ENCODE measurements at regions not wholly inside any gene's neighbourhood (a gene's known extent, or its start where the extent isn't known, plus 50 kb on each side); places are given as distances from the start of the nearest gene placed in this dataset.

GRCh38 chr6:150745896-150746295 is 119.6 kb upstream of the MTHFD1L start:
- no peak overlapping the region for H3K4me2 ChIP-seq
- H3K4me3 ChIP-seq (IDR thresholded peaks at IDR 0.05; ENCODE audit: insufficient read depth, low read depth, low read length) = no peak overlapping the region
- no peak overlapping the region for H3K9ac ChIP-seq
- no peaks in the 10 kb centered on the region for H3K4me1 ChIP-seq (ENCODE audit: low read depth, poor library complexity, severe bottlenecking)
- H3K79me2 ChIP-seq (ENCODE audit: insufficient read depth, low read depth) = no peaks in the 10 kb centered on the region
- no peaks in the 10 kb centered on the region for H4K20me1 ChIP-seq (ENCODE audit: insufficient read depth)
- no peaks in the 10 kb centered on the region for H3K36me3 ChIP-seq (ENCODE audit: insufficient read depth)
- no peak overlapping the region for H2AFZ ChIP-seq (ENCODE audit: low read depth)
- TF ChIP-seq CTCF (conservative IDR thresholded peaks at IDR 0.05; ENCODE audit: low read depth, low read length) = no peak
- H3K27ac ChIP-seq = no peak overlapping the region
- H3K27me3 ChIP-seq (ENCODE audit: insufficient read depth, low read depth) = no peaks in the 10 kb centered on the region

GRCh38 chr6:150747155-150747554 is 118.3 kb upstream of the MTHFD1L start:
- no peaks in the 10 kb centered on the region for H3K79me2 ChIP-seq (ENCODE audit: insufficient read depth, low read depth)
- H4K20me1 ChIP-seq (ENCODE audit: insufficient read depth) = no peaks in the 10 kb centered on the region
- no peaks in the 10 kb centered on the region for H3K36me3 ChIP-seq (ENCODE audit: insufficient read depth)
- H3K4me2 ChIP-seq = no peak overlapping the region
- no peaks in the 10 kb centered on the region for H3K27me3 ChIP-seq (ENCODE audit: insufficient read depth, low read depth)
- no peaks in the 10 kb centered on the region for H3K4me1 ChIP-seq (ENCODE audit: low read depth, poor library complexity, severe bottlenecking)
- no peak for TF ChIP-seq CTCF (conservative IDR thresholded peaks at IDR 0.05; ENCODE audit: low read depth, low read length)
- H2AFZ ChIP-seq (ENCODE audit: low read depth) = no peak overlapping the region
- H3K9ac ChIP-seq = no peak overlapping the region
- H3K4me3 ChIP-seq (IDR thresholded peaks at IDR 0.05; ENCODE audit: insufficient read depth, low read depth, low read length) = no peak overlapping the region
- no peak overlapping the region for H3K27ac ChIP-seq

- Histone ChIP-seq H3K9ac (no peak overlapping the region), H3K36me3 (ENCODE audit: insufficient read depth) (no peaks in the 10 kb centered on the region), H3K4me2 (no peak overlapping the region), H4K20me1 (ENCODE audit: insufficient read depth) (no peaks in the 10 kb centered on the region), H3K27ac (no peak overlapping the region), H3K27me3 (ENCODE audit: insufficient read depth, low read depth) (no peaks in the 10 kb centered on the region), H3K79me2 (ENCODE audit: insufficient read depth, low read depth) (no peaks in the 10 kb centered on the region), H2AFZ (ENCODE audit: low read depth) (no peak overlapping the region), H3K4me3 (IDR thresholded peaks at IDR 0.05; ENCODE audit: insufficient read depth, low read depth, low read length) (no peak overlapping the region), H3K4me1 (ENCODE audit: low read depth, poor library complexity, severe bottlenecking) (no peaks in the 10 kb centered on the region)
- TF ChIP-seq CTCF (conservative IDR thresholded peaks at IDR 0.05; ENCODE audit: low read depth, low read length) = no peak
These were observed 116.3 kb upstream of the MTHFD1L start for GRCh38 chr6:150749091-150749670.

GRCh38 chr6:150751296-150751695 is 114.2 kb upstream of the MTHFD1L start:
- Histone ChIP-seq H2AFZ (ENCODE audit: low read depth) (no peak overlapping the region), H3K9ac (no peak overlapping the region), H3K79me2 (ENCODE audit: insufficient read depth, low read depth) (no peaks in the 10 kb centered on the region), H3K36me3 (ENCODE audit: insufficient read depth) (no peaks in the 10 kb centered on the region), H3K27me3 (ENCODE audit: insufficient read depth, low read depth) (no peaks in the 10 kb centered on the region), H3K27ac (no peak overlapping the region), H3K4me3 (IDR thresholded peaks at IDR 0.05; ENCODE audit: insufficient read depth, low read depth, low read length) (no peak overlapping the region), H3K4me1 (ENCODE audit: low read depth, poor library complexity, severe bottlenecking) (no peaks in the 10 kb centered on the region), H4K20me1 (ENCODE audit: insufficient read depth) (no peaks in the 10 kb centered on the region), H3K4me2 (no peak overlapping the region)
- no peak for TF ChIP-seq CTCF (conservative IDR thresholded peaks at IDR 0.05; ENCODE audit: low read depth, low read length)

Measured in KMS-11 (cell line).